ENCODE measurements at regions not wholly inside any gene's neighbourhood (a gene's known extent, or its start where the extent isn't known, plus 50 kb on each side); places are given as distances from the start of the nearest gene placed in this dataset.

DNA sequence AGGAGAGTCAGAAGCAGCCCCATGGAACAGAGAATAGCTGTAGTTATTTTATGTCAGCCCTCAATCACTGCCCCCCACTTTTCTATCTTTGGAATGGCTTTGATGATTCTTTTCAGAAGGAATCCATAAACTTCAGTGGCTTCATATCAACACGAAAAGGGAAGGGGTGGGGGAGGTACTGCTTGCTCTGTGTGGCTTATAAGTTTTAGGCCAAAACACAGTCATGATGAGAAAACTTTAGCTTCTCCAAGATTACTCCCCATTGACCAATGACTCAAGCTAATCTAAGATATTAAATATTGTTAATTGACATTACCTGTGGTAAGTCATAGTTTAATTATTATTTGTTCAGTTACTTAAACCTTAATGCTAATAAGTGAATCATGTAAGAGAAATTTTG lies 669.6 kb upstream of the FAM241A start:
- no peak for TF ChIP-seq ZFX (IDR thresholded peaks at IDR 0.05; ENCODE audit: borderline replicate concordance)
- no peak for TF ChIP-seq CTCF (IDR thresholded peaks at IDR 0.05)
